ENCODE measurements at regions not wholly inside any gene's neighbourhood (a gene's known extent, or its start where the extent isn't known, plus 50 kb on each side); places are given as distances from the start of the nearest gene placed in this dataset.

GRCh38 chr6:19435755-19436154 lies 401.4 kb upstream of the ID4 start:
- Histone ChIP-seq H4K20me1 (ENCODE audit: insufficient read depth) (no peaks in the 10 kb centered on the region), H3K4me2 (no peak overlapping the region), H3K9ac (no peak overlapping the region), H3K4me1 (ENCODE audit: control insufficient read depth in 1 of 2, insufficient read depth in 2 of 2, low read depth in 1 of 2, low read length in 1 of 2) (no peaks in the 10 kb centered on the region), H3K9me2 (no peaks in the 10 kb centered on the region), H3K36me3 (replicated peaks in 1 of 2; ENCODE audit: control insufficient read depth in 1 of 2, insufficient read depth in 2 of 2, low read length in 1 of 2) (no peaks in the 10 kb centered on the region), H3K79me2 (ENCODE audit: insufficient read depth) (no peaks in the 10 kb centered on the region), H3K9me3 (no peaks in the 10 kb centered on the region), H3K27ac (ENCODE audit: low read depth in 2 of 2, low read length in 1 of 2) (no peak overlapping the region), H2AFZ (ENCODE audit: low read depth) (no peak overlapping the region), H3K4me3 (ENCODE audit: low read depth in 2 of 2, low read length in 1 of 2) (no peak overlapping the region), H3F3A (replicated peaks; ENCODE audit: insufficient read depth) (no peaks in the 10 kb centered on the region), H3K27me3 (ENCODE audit: insufficient read depth) (no peaks in the 10 kb centered on the region)
- WGBS (ENCODE audit: low lambda C conversion rate) = 6% methylated on average over 3 of the region's 3 CpGs
- TF ChIP-seq FOXM1 (IDR thresholded peaks at IDR 0.05; ENCODE audit: low read depth) (no peak), ZBTB33 (IDR thresholded peaks at IDR 0.05; ENCODE audit: borderline replicate concordance, low read depth) (no peak), EZH2phosphoT487 (IDR thresholded peaks at IDR 0.05; ENCODE audit: borderline replicate concordance, low read depth) (no peak), RAD21 (IDR thresholded peaks at IDR 0.05; ENCODE audit: low read length) (no peak), EP300 (IDR thresholded peaks at IDR 0.05; ENCODE audit: borderline replicate concordance in 1 of 2, low read depth in 1 of 2, low read length in 1 of 2) (no peak), RFX5 (IDR thresholded peaks at IDR 0.05; ENCODE audit: low read length) (no peak), MEF2A (IDR thresholded peaks at IDR 0.05; ENCODE audit: borderline replicate concordance, low read depth) (no peak), JUND (IDR thresholded peaks at IDR 0.05) (no peak), ELF1 (IDR thresholded peaks at IDR 0.05) (no peak), RCOR1 (IDR thresholded peaks at IDR 0.05; ENCODE audit: low read length) (no peak), PBX3 (IDR thresholded peaks at IDR 0.05) (no peak), GATA2 (CRISPR knock-in tag; IDR thresholded peaks at IDR 0.05) (no peak), USF1 (IDR thresholded peaks at IDR 0.05; ENCODE audit: borderline replicate concordance, low read depth) (no peak), TCF12 (IDR thresholded peaks at IDR 0.05) (no peak), NRF1 (IDR thresholded peaks at IDR 0.05; ENCODE audit: low read depth, low read length) (no peak), MXI1 (IDR thresholded peaks at IDR 0.05; ENCODE audit: low read depth, low read length) (no peak), IRF3 (IDR thresholded peaks at IDR 0.05; ENCODE audit: low read depth, low read length) (no peak), SIN3A (IDR thresholded peaks at IDR 0.05; ENCODE audit: borderline replicate concordance, low read depth, low read length) (no peak), YY1 (IDR thresholded peaks at IDR 0.05; ENCODE audit: low read depth) (no peak)
- CTCF ChIA-PET = no interaction called here
- DNase-seq = no peak
- POLR2A ChIA-PET = no interaction called here
